ENCODE measurements at regions not wholly inside any gene's neighbourhood (a gene's known extent, or its start where the extent isn't known, plus 50 kb on each side); places are given as distances from the start of the nearest gene placed in this dataset.

GRCh38 chr10:35784751-35785150, 142.7 kb upstream of the FZD8 start:
- H3K79me2 ChIP-seq (ENCODE audit: insufficient read depth, low read length): no peaks in the 10 kb centered on the region
- no peak overlapping the region for H3K4me3 ChIP-seq (replicated peaks in 1 of 2; ENCODE audit: low read depth in 1 of 2, low read length in 2 of 2)
- TF ChIP-seq JUND (IDR thresholded peaks at IDR 0.05) (no peak), EZH2 (IDR thresholded peaks at IDR 0.05) (no peak), POLR2AphosphoS5 (IDR thresholded peaks at IDR 0.05; ENCODE audit: low read depth, low read length) (no peak), RAD21 (IDR thresholded peaks at IDR 0.05; ENCODE audit: low read depth) (no peak), YY1 (IDR thresholded peaks at IDR 0.05; ENCODE audit: extremely low read depth, insufficient replicate concordance, low read depth, low read length) (no peak), POLR2A (IDR thresholded peaks at IDR 0.05; ENCODE audit: borderline replicate concordance, extremely low read depth, insufficient read depth, insufficient read length) (no peak), SIN3A (IDR thresholded peaks at IDR 0.05; ENCODE audit: low read depth) (no peak), ZBTB33 (IDR thresholded peaks at IDR 0.05; ENCODE audit: extremely low read depth, insufficient replicate concordance, low read length) (no peak), SRF (IDR thresholded peaks at IDR 0.05; ENCODE audit: low read depth) (no peak), ZFX (IDR thresholded peaks at IDR 0.05) (no peak), FOSL1 (IDR thresholded peaks at IDR 0.05; ENCODE audit: low read depth) (no peak), ELF1 (IDR thresholded peaks at IDR 0.05; ENCODE audit: borderline replicate concordance, low read depth) (no peak), CTCF (IDR thresholded peaks at IDR 0.05 in 2 of 3, conservative IDR thresholded peaks at IDR 0.05 in 1 of 3; ENCODE audit: borderline replicate concordance in 1 of 3, insufficient read depth in 1 of 3, low read depth in 2 of 3, low read length in 2 of 3) (no peak), REST (IDR thresholded peaks at IDR 0.05; ENCODE audit: low read depth) (no peak), EGR1 (IDR thresholded peaks at IDR 0.05; ENCODE audit: low read depth) (no peak), MAX (IDR thresholded peaks at IDR 0.05) (no peak)
- H3K36me3 ChIP-seq (ENCODE audit: control insufficient read depth in 1 of 2, insufficient read depth in 2 of 2, low read length in 2 of 2): no peaks in the 10 kb centered on the region
- no peak for ATAC-seq
- no peaks in the 10 kb centered on the region for H3K9me2 ChIP-seq (ENCODE audit: insufficient read depth)
- BruUV-seq (replicated peaks): no TSS peak
- H3K9ac ChIP-seq (ENCODE audit: low read length): no peak overlapping the region
- H3K27me3 ChIP-seq (ENCODE audit: insufficient read depth, low read length): no peaks in the 10 kb centered on the region
- no peaks in the 10 kb centered on the region for H3K9me3 ChIP-seq (ENCODE audit: control insufficient read depth in 1 of 2, insufficient read depth in 1 of 2, low read depth in 1 of 2, low read length in 2 of 2)
- CTCF ChIA-PET: no interaction called here
- no peak for DNase-seq (ENCODE audit: low read depth, low spot score)
- no peak overlapping the region for H2AFZ ChIP-seq (ENCODE audit: low read depth, low read length, poor library complexity, severe bottlenecking)
- no peaks in the 10 kb centered on the region for H4K20me1 ChIP-seq (ENCODE audit: insufficient read depth)
- H3K4me2 ChIP-seq (ENCODE audit: low read length): no peak overlapping the region
- H3K4me1 ChIP-seq (ENCODE audit: control insufficient read depth in 1 of 2, insufficient read depth in 2 of 2, low read length in 2 of 2): no peaks in the 10 kb centered on the region
- no peak overlapping the region for H3K27ac ChIP-seq (ENCODE audit: low read depth, low read length)
- POLR2A ChIA-PET: no interaction called here
- intact Hi-C loops (cut with micrococcal nuclease): no loop called here
- RAD21 ChIA-PET (ENCODE audit: low non-redundant PET in 1 of 2, low total read pairs in 2 of 2, uncharacterized antibody in 2 of 2, unreplicated experiment in 2 of 2): no interaction called here
